ENCODE measurements at regions not wholly inside any gene's neighbourhood (a gene's known extent, or its start where the extent isn't known, plus 50 kb on each side); places are given as distances from the start of the nearest gene placed in this dataset.
A peak's percentile ranks its signal among the peaks of the same experiment; 100 is the strongest.

DNA sequence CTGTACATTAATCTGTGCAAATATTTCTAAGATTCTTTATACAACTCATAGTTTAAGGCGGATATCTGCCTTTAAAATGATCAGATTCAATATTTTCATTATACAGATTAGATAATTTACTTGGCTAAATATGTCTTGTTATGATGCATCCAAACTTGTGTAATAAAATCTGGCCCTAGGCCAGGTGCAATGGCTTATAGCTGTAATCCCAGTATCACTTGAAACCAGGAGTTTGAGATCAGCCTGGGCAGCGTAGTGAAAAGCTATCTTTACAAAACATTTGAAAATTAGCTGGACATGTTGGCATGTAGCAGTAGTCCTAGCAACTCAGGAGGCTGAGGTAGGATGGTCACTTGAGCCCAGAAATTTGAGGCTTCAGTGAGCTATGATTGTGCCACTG lies 2002.2 kb upstream of the ACO1 start:
- Histone ChIP-seq H3K4me3 (ENCODE audit: insufficient read depth in 1 of 2, low read depth in 1 of 2, low read length in 2 of 2) (no peak overlapping the region), H3K9me3 (ENCODE audit: control insufficient read depth, low read length) (no peaks in the 10 kb centered on the region), H4K91ac (ENCODE audit: low read length) (no peak overlapping the region), H3K9ac (ENCODE audit: low read length) (no peak overlapping the region), H3K4me2 (ENCODE audit: low read length, poor library complexity, severe bottlenecking) (no peak overlapping the region), H3K14ac (ENCODE audit: low read length in 2 of 2) (no peak overlapping the region), H3K18ac (ENCODE audit: low read depth in 1 of 2, low read length in 2 of 2) (no peak overlapping the region), H2BK15ac (ENCODE audit: low read depth, poor library complexity, severe bottlenecking) (no peak overlapping the region), H3K4ac (ENCODE audit: low read depth in 1 of 2, low read length in 2 of 2) (no peak overlapping the region), H3K27me3 (ENCODE audit: control insufficient read depth in 1 of 2, insufficient read depth in 1 of 2, low read length in 2 of 2) (no peaks in the 10 kb centered on the region), H4K8ac (ENCODE audit: low read length) (no peak overlapping the region), H3K79me1 (replicated peaks; ENCODE audit: low read length, poor library complexity, severe bottlenecking) (no peaks in the 10 kb centered on the region), H2BK5ac (ENCODE audit: low read depth, low read length, poor library complexity, severe bottlenecking) (no peak overlapping the region), H2BK120ac (ENCODE audit: low read depth, low read length) (no peak overlapping the region), H2AFZ (ENCODE audit: low read depth, low read length) (no peak overlapping the region), H2AK5ac (ENCODE audit: low read length, severe bottlenecking) (no peak overlapping the region), H2BK12ac (ENCODE audit: low read length in 2 of 2) (no peak overlapping the region), H3K27ac (ENCODE audit: low read length, poor library complexity, severe bottlenecking) (no peak overlapping the region), H3K4me1 (ENCODE audit: control insufficient read depth, insufficient read depth, low read depth, low read length) (no peaks in the 10 kb centered on the region), H3K23ac (ENCODE audit: low read length in 2 of 2) (no peak overlapping the region), H3K36me3 (ENCODE audit: control insufficient read depth in 1 of 2, insufficient read depth in 2 of 2, low read depth in 1 of 2, low read length in 2 of 2) (no peaks in the 10 kb centered on the region)
- whole genome bisulfite sequencing: 58% methylated on average over 1 of the region's 2 CpGs
- no peak for DNase-seq

DNA sequence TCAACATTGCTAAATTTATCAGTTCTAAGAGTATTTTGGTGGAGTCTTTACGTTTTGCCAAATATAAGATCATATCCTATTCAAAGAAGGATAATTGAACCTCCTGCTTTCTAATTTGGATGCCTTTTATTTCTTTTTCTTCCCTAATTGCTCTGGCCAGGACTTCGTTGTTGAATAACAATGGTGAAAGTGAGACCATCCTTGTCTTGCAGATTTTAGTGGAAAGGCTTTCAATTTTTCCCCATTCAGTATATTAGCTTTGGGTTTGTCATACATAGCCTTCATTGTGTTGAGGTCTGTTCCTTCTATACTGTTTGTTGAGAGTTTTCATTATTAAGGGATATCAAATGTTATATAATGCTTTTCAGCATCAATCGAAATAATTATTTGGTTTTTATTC lies 1974.2 kb upstream of the ACO1 start:
- H2BK15ac ChIP-seq (ENCODE audit: low read depth, poor library complexity, severe bottlenecking): no peak overlapping the region
- no peak overlapping the region for H2AK5ac ChIP-seq (ENCODE audit: low read length, severe bottlenecking)
- peaks cover 33% of the 10 kb centered on the region for H3K9me3 ChIP-seq (ENCODE audit: control insufficient read depth, low read length)
- H3K4me1 ChIP-seq (ENCODE audit: control insufficient read depth, insufficient read depth, low read depth, low read length): no peaks in the 10 kb centered on the region
- WGBS: 90% methylated on average over 1 of the region's 3 CpGs
- no peak overlapping the region for H3K23ac ChIP-seq (ENCODE audit: low read length in 2 of 2)
- H4K8ac ChIP-seq (ENCODE audit: low read length): no peak overlapping the region
- no peaks in the 10 kb centered on the region for H3K79me1 ChIP-seq (replicated peaks; ENCODE audit: low read length, poor library complexity, severe bottlenecking)
- no peak overlapping the region for H3K9ac ChIP-seq (ENCODE audit: low read length)
- no peak overlapping the region for H2AFZ ChIP-seq (ENCODE audit: low read depth, low read length)
- H2BK120ac ChIP-seq (ENCODE audit: low read depth, low read length): no peak overlapping the region
- no peak overlapping the region for H3K4ac ChIP-seq (ENCODE audit: low read depth in 1 of 2, low read length in 2 of 2)
- H2BK12ac ChIP-seq (ENCODE audit: low read length in 2 of 2): no peak overlapping the region
- H2BK5ac ChIP-seq (ENCODE audit: low read depth, low read length, poor library complexity, severe bottlenecking): no peak overlapping the region
- no peak overlapping the region for H4K91ac ChIP-seq (ENCODE audit: low read length)
- H3K4me2 ChIP-seq (ENCODE audit: low read length, poor library complexity, severe bottlenecking): no peak overlapping the region
- no peaks in the 10 kb centered on the region for H3K36me3 ChIP-seq (ENCODE audit: control insufficient read depth in 1 of 2, insufficient read depth in 2 of 2, low read depth in 1 of 2, low read length in 2 of 2)
- no peaks in the 10 kb centered on the region for H3K27me3 ChIP-seq (ENCODE audit: control insufficient read depth in 1 of 2, insufficient read depth in 1 of 2, low read length in 2 of 2)
- H3K4me3 ChIP-seq (ENCODE audit: insufficient read depth in 1 of 2, low read depth in 1 of 2, low read length in 2 of 2): no peak overlapping the region
- no peak overlapping the region for H3K27ac ChIP-seq (ENCODE audit: low read length, poor library complexity, severe bottlenecking)
- DNase-seq: no peak
- H3K14ac ChIP-seq (ENCODE audit: low read length in 2 of 2): no peak overlapping the region
- no peak overlapping the region for H3K18ac ChIP-seq (ENCODE audit: low read depth in 1 of 2, low read length in 2 of 2)

DNA sequence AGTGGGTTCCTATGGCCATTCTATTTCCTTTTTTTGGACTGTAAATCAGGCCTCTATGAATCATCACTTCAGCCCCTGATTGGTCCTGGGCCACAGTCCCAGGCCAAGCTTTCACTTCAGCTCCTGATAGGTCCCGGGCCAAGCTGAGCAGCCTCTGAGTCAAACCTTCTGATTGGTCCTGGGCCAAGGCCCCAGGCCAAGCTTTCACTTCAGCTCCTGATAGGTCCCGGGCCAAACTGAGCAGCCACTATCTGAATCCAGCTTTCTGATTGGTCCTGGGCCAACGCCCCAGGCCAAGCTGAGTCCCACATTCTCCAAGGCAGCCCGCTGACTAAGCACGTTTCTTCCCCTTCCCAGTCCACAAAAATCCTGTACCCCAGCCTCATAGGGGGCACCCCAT lies 1972.9 kb upstream of the ACO1 start:
- peaks cover 39% of the 10 kb centered on the region for H3K9me3 ChIP-seq (ENCODE audit: control insufficient read depth, low read length)
- H2BK15ac ChIP-seq (ENCODE audit: low read depth, poor library complexity, severe bottlenecking): no peak overlapping the region
- no peak overlapping the region for H2BK5ac ChIP-seq (ENCODE audit: low read depth, low read length, poor library complexity, severe bottlenecking)
- H3K4ac ChIP-seq (ENCODE audit: low read depth in 1 of 2, low read length in 2 of 2): no peak overlapping the region
- no peak overlapping the region for H2AK5ac ChIP-seq (ENCODE audit: low read length, severe bottlenecking)
- no peak overlapping the region for H3K18ac ChIP-seq (ENCODE audit: low read depth in 1 of 2, low read length in 2 of 2)
- H2AFZ ChIP-seq (ENCODE audit: low read depth, low read length): no peak overlapping the region
- H3K79me1 ChIP-seq (replicated peaks; ENCODE audit: low read length, poor library complexity, severe bottlenecking): no peaks in the 10 kb centered on the region
- 75% methylated on average over 5 of the region's 5 CpGs for WGBS
- no peak overlapping the region for H3K4me2 ChIP-seq (ENCODE audit: low read length, poor library complexity, severe bottlenecking)
- H3K27ac ChIP-seq (ENCODE audit: low read length, poor library complexity, severe bottlenecking): no peak overlapping the region
- H4K8ac ChIP-seq (ENCODE audit: low read length): no peak overlapping the region
- H3K36me3 ChIP-seq (ENCODE audit: control insufficient read depth in 1 of 2, insufficient read depth in 2 of 2, low read depth in 1 of 2, low read length in 2 of 2): no peaks in the 10 kb centered on the region
- H3K23ac ChIP-seq (ENCODE audit: low read length in 2 of 2): no peak overlapping the region
- no peaks in the 10 kb centered on the region for H3K4me1 ChIP-seq (ENCODE audit: control insufficient read depth, insufficient read depth, low read depth, low read length)
- DNase-seq: no peak
- no peak overlapping the region for H3K14ac ChIP-seq (ENCODE audit: low read length in 2 of 2)
- H3K4me3 ChIP-seq (ENCODE audit: insufficient read depth in 1 of 2, low read depth in 1 of 2, low read length in 2 of 2): peak overlapping the region in 1 of 2 experiments; percentile 29
- H3K9ac ChIP-seq (ENCODE audit: low read length): no peak overlapping the region
- no peak overlapping the region for H2BK120ac ChIP-seq (ENCODE audit: low read depth, low read length)
- no peak overlapping the region for H4K91ac ChIP-seq (ENCODE audit: low read length)
- H3K27me3 ChIP-seq (ENCODE audit: control insufficient read depth in 1 of 2, insufficient read depth in 1 of 2, low read length in 2 of 2): no peaks in the 10 kb centered on the region
- no peak overlapping the region for H2BK12ac ChIP-seq (ENCODE audit: low read length in 2 of 2)

- H3K18ac ChIP-seq (ENCODE audit: low read depth in 1 of 2, low read length in 2 of 2): no peak overlapping the region
- H3K23ac ChIP-seq (ENCODE audit: low read length in 2 of 2): no peak overlapping the region
- H4K8ac ChIP-seq (ENCODE audit: low read length): no peak overlapping the region
- H2AFZ ChIP-seq (ENCODE audit: low read depth, low read length): no peak overlapping the region
- no peak overlapping the region for H2BK5ac ChIP-seq (ENCODE audit: low read depth, low read length, poor library complexity, severe bottlenecking)
- H3K36me3 ChIP-seq (ENCODE audit: control insufficient read depth in 1 of 2, insufficient read depth in 2 of 2, low read depth in 1 of 2, low read length in 2 of 2): no peaks in the 10 kb centered on the region
- no peak overlapping the region for H3K9ac ChIP-seq (ENCODE audit: low read length)
- H2BK120ac ChIP-seq (ENCODE audit: low read depth, low read length): no peak overlapping the region
- no peak overlapping the region for H2AK5ac ChIP-seq (ENCODE audit: low read length, severe bottlenecking)
- no peaks in the 10 kb centered on the region for H3K79me1 ChIP-seq (replicated peaks; ENCODE audit: low read length, poor library complexity, severe bottlenecking)
- no peak overlapping the region for H3K4me2 ChIP-seq (ENCODE audit: low read length, poor library complexity, severe bottlenecking)
- H3K4me1 ChIP-seq (ENCODE audit: control insufficient read depth, insufficient read depth, low read depth, low read length): no peaks in the 10 kb centered on the region
- H3K9me3 ChIP-seq (ENCODE audit: control insufficient read depth, low read length): no peaks in the 10 kb centered on the region
- H3K14ac ChIP-seq (ENCODE audit: low read length in 2 of 2): no peak overlapping the region
- no peak overlapping the region for H2BK15ac ChIP-seq (ENCODE audit: low read depth, poor library complexity, severe bottlenecking)
- H3K27me3 ChIP-seq (ENCODE audit: control insufficient read depth in 1 of 2, insufficient read depth in 1 of 2, low read length in 2 of 2): no peaks in the 10 kb centered on the region
- no peak overlapping the region for H2BK12ac ChIP-seq (ENCODE audit: low read length in 2 of 2)
- H3K4me3 ChIP-seq (ENCODE audit: insufficient read depth in 1 of 2, low read depth in 1 of 2, low read length in 2 of 2): no peak overlapping the region
- no peak overlapping the region for H3K4ac ChIP-seq (ENCODE audit: low read depth in 1 of 2, low read length in 2 of 2)
- WGBS: 66% methylated on average over 2 of the region's 2 CpGs
- no peak overlapping the region for H3K27ac ChIP-seq (ENCODE audit: low read length, poor library complexity, severe bottlenecking)
- no peak for DNase-seq
- no peak overlapping the region for H4K91ac ChIP-seq (ENCODE audit: low read length)
Measured at GRCh38 chr9:30459156-30459555, 1925.3 kb upstream of the ACO1 start.
